Testis (tissue), 2 donors: ENCODE measurements at regions not wholly inside any gene's neighbourhood (a gene's known extent, or its start where the extent isn't known, plus 50 kb on each side); places are given as distances from the start of the nearest gene placed in this dataset.

Experiments used
- CTCF ChIP-seq, 3 experiments: fragments of 450-650 bp in 2 of 3; fragments of 200-600 bp in 1 of 3; sonication (generic) in 1 of 3; IDR thresholded peaks; one replicate each; pipeline ENCODE4 v1.5.1; 2016 to 2019; ENCODE audit warnings: antibody characterized with exemption in 3 of 3, mild to moderate bottlenecking in 2 of 3, moderate library complexity in 1 of 3
- POLR2A ChIP-seq: fragments of 450-650 bp; IDR thresholded peaks from one replicate; pipeline ENCODE4 v1.6.1; 2017; ENCODE audit warnings: antibody characterized with exemption, mild to moderate bottlenecking, moderate library complexity

GRCh38 chr15:56824175-56824574 lies 90.9 kb upstream of the ZNF280D start:
- TF ChIP-seq CTCF (IDR thresholded peaks at IDR 0.05) = no peak
- no peak for TF ChIP-seq POLR2A
